ENCODE measurements at regions not wholly inside any gene's neighbourhood (a gene's known extent, or its start where the extent isn't known, plus 50 kb on each side); places are given as distances from the start of the nearest gene placed in this dataset.

DNA sequence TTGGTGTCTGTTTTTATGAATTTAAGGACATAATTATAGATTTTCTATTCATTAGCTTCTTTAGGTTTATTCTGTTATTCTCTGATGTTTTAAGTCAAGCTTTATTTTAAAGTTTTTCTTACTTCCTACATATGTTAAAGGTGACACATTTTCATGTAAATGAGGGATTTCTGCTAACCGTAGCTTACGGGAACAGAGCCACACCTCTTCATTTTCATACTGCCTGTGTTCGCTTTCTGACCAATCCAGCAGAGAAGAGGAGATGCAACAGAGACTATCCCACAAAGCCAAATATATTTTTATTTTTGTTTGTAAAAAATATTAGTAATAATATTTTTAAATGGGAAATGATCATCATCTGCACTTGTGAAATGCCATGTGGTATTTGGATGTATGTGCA is 774.1 kb downstream of the BRD1 start:
- no peak for DNase-seq (ENCODE audit: low read depth)
- no peak overlapping the region for H3K4me3 ChIP-seq (ENCODE audit: low read length)
- no peak for TF ChIP-seq CTCF (IDR thresholded peaks at IDR 0.05; ENCODE audit: insufficient read depth, low read depth, low read length, missing control alignments)

GRCh38 chr22:49052560-49052959 is 775.1 kb downstream of the BRD1 start:
- H3K4me3 ChIP-seq (ENCODE audit: low read length), result no peak overlapping the region
- no peak for DNase-seq (ENCODE audit: low read depth)
- TF ChIP-seq CTCF (IDR thresholded peaks at IDR 0.05; ENCODE audit: insufficient read depth, low read depth, low read length, missing control alignments), result no peak

GRCh38 chr22:49052023-49052538 is 775.6 kb downstream of the BRD1 start:
- no peak overlapping the region for H3K4me3 ChIP-seq (ENCODE audit: low read length)
- no peak for TF ChIP-seq CTCF (IDR thresholded peaks at IDR 0.05; ENCODE audit: insufficient read depth, low read depth, low read length, missing control alignments)
- DNase-seq (ENCODE audit: low read depth), result no peak

DNA sequence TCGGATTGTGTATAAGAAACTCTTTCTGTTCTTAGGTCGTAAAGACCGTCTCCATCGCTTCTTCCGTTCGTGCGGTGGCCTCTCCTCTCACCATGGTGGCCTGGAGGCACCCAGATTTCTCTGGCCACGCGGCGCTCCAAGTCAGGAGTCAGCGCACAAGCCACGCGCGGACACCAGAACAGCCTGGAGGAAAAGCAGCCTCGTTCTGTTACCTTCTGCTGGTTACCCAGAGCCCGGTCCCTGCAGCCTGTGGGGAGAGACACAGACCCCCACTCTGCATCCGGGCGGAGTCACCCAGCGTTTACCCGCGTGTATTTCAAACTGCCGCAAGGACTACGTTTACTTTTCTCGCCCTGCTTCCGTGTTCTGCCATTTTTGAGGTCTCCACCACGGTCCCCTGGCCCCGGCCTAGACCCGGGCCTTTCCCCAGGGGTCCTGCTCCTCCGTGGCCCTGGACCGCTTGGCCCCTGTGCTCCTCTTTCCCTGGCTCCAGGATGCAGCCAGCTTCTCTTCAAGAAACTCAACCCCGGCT is 776.1 kb downstream of the BRD1 start:
- no peak overlapping the region for H3K4me3 ChIP-seq (ENCODE audit: low read length)
- no peak for DNase-seq (ENCODE audit: low read depth)
- no peak for TF ChIP-seq CTCF (IDR thresholded peaks at IDR 0.05; ENCODE audit: insufficient read depth, low read depth, low read length, missing control alignments)

GRCh38 chr22:49049691-49050090 is 778.0 kb downstream of the BRD1 start:
- H3K4me3 ChIP-seq (ENCODE audit: low read length), result no peak overlapping the region
- no peak for TF ChIP-seq CTCF (IDR thresholded peaks at IDR 0.05; ENCODE audit: insufficient read depth, low read depth, low read length, missing control alignments)
- no peak for DNase-seq (ENCODE audit: low read depth)

DNA sequence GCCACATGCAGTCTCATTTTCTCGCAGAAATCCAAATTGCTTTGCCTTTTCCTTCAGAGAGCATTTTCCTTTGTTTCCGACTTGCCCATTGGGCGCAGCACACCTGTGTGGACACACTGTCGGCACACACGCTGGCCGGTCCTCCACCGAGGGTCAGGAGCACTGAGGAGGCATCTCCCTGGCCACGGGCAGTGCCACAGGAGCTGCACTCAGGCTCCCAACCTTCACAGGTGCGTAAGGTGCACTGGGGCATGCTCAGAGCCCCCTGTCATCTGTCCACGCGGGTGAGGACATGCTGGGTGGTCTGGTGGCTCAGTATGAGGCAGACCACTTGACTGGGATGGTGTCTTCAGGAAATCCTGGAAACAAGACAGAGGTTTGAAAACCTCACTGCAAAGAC is 779.1 kb downstream of the BRD1 start:
- no peak for TF ChIP-seq CTCF (IDR thresholded peaks at IDR 0.05; ENCODE audit: insufficient read depth, low read depth, low read length, missing control alignments)
- no peak for DNase-seq (ENCODE audit: low read depth)
- no peak overlapping the region for H3K4me3 ChIP-seq (ENCODE audit: low read length)

DNA sequence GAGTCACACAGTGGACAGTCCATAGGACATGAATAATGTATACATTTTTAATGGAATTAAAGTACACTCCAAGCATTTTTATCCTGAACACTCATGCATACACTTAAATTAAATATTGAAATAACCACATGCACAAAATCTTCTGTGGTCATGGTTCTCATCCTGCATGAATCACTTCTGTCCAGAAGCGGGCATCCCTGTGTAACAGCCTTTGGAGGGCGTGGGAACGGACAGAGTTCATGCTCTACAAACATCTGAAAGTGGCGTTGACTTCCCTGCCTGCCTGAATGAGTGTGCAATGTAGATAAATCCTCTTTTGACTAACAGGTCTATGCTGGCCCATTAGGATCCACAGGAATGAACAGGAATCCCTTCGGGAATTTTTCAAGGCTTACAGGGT is 780.2 kb downstream of the BRD1 start:
- no peak for DNase-seq (ENCODE audit: low read depth)
- TF ChIP-seq CTCF (IDR thresholded peaks at IDR 0.05; ENCODE audit: insufficient read depth, low read depth, low read length, missing control alignments), result no peak

More for the DNA sequence above, 780.2 kb downstream of the BRD1 start:
- H3K4me3 ChIP-seq (ENCODE audit: low read length), result no peak overlapping the region

All from epithelial cell of esophagus (primary cell).